HEK293T (cell line): ENCODE measurements at regions not wholly inside any gene's neighbourhood (a gene's known extent, or its start where the extent isn't known, plus 50 kb on each side); places are given as distances from the start of the nearest gene placed in this dataset.

Source experiments
- CTCF ChIA-PET: fragments of 350-600 bp; formaldehyde crosslinking; extraction: SDS; loops from one replicate; lab custom pipeline; 2021; ENCODE audit warnings: antibody characterized with exemption, inconsistent platforms; lab: Yijun Ruan, JAX
- POLR2A ChIA-PET: fragments of 350-600 bp; formaldehyde crosslinking; extraction: SDS; loops from one replicate; lab custom pipeline; 2020; ENCODE audit warnings: antibody characterized with exemption, inconsistent platforms; lab: Yijun Ruan, JAX
- DNase-seq: peaks from one replicate; pipeline ENCODE4 v3.0.0; 2012; ENCODE audit warnings: mixed read lengths; ENCODE audit errors: extremely low spot score
- ARNT ChIP-seq: fragments of 450-650 bp; IDR thresholded peaks from 2 replicates; pipeline ENCODE4 v1.6.1; 2017; ENCODE audit warnings: mild to moderate bottlenecking
- BHLHE40 ChIP-seq: fragments of 450-650 bp; IDR thresholded peaks from 2 replicates; pipeline ENCODE4 v1.6.1; 2016; ENCODE audit warnings: mild to moderate bottlenecking, moderate library complexity, borderline replicate concordance
- CTBP1 ChIP-seq: fragments of 450-650 bp; IDR thresholded peaks from 2 replicates; pipeline ENCODE4 v1.6.1; 2016; ENCODE audit warnings: borderline replicate concordance
- ELF4 ChIP-seq: fragments of 450-650 bp; IDR thresholded peaks from 2 replicates; pipeline ENCODE4 v1.6.1; 2017; ENCODE audit warnings: antibody characterized with exemption
- FOXA1 ChIP-seq: fragments of 450-650 bp; IDR thresholded peaks from 2 replicates; pipeline ENCODE4 v1.6.1; 2016; ENCODE audit warnings: mild to moderate bottlenecking
- FOXK2 ChIP-seq: fragments of 450-650 bp; IDR thresholded peaks from 2 replicates; pipeline ENCODE4 v1.6.1; 2016; ENCODE audit warnings: mild to moderate bottlenecking
- FOXM1 ChIP-seq: fragments of 450-650 bp; IDR thresholded peaks from 2 replicates; pipeline ENCODE4 v1.6.1; 2017; ENCODE audit warnings: mild to moderate bottlenecking, borderline replicate concordance
- HDGF ChIP-seq: fragments of 450-650 bp; IDR thresholded peaks from 2 replicates; pipeline ENCODE4 v1.6.1; 2017; ENCODE audit warnings: antibody characterized with exemption, borderline replicate concordance
- L3MBTL2 ChIP-seq: fragments of 450-650 bp; conservative IDR thresholded peaks from 2 replicates; pipeline ENCODE4 v1.6.1; 2016; ENCODE audit warnings: mild to moderate bottlenecking
- LEF1 ChIP-seq: fragments of 450-650 bp; IDR thresholded peaks from 2 replicates; pipeline ENCODE4 v1.6.1; 2017; ENCODE audit warnings: mild to moderate bottlenecking, borderline replicate concordance
- NFRKB ChIP-seq: fragments of 450-650 bp; IDR thresholded peaks from 2 replicates; pipeline ENCODE4 v1.6.1; 2016; ENCODE audit warnings: mild to moderate bottlenecking, moderate library complexity
- SP1 ChIP-seq: fragments of 450-650 bp; IDR thresholded peaks from 2 replicates; pipeline ENCODE4 v1.6.1; 2017
- SUZ12 ChIP-seq: fragments of 450-650 bp; IDR thresholded peaks from 2 replicates; pipeline ENCODE4 v1.6.1; 2016; ENCODE audit warnings: mild to moderate bottlenecking
- TARDBP ChIP-seq: fragments of 450-650 bp; IDR thresholded peaks from 2 replicates; pipeline ENCODE4 v1.6.1; 2016
- ZNF384 ChIP-seq: fragments of 450-650 bp; IDR thresholded peaks from 2 replicates; pipeline ENCODE4 v1.6.1; 2016
- TF ChIP-seq, protein P1 (sequence below): fragments of 450-650 bp; IDR thresholded peaks from 2 replicates; pipeline ENCODE4 v1.6.1; 2016

DNA sequence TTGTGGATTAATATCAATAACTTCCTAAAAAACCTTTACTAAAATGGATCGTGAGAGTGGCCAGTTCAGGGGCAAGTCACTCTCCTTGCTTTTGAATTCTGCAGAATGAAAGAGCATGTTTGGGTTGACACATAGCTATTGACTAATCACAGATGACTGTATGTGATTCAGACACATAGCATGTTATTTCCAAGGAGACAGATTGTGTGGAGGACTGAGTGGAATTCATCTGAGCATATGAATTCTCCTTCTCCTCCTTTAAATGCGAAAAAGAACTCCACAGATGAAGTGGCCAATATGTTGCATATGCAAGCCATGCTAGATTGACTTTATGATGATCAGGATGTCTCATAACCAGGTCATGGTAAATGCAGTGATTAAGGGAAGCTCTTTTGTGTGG is 249.4 kb upstream of the FAM98A start:
- ChIA-PET CTCF (no interaction called here), POLR2A (no interaction called here)
- no peak for DNase-seq
- TF ChIP-seq, protein P1, sequence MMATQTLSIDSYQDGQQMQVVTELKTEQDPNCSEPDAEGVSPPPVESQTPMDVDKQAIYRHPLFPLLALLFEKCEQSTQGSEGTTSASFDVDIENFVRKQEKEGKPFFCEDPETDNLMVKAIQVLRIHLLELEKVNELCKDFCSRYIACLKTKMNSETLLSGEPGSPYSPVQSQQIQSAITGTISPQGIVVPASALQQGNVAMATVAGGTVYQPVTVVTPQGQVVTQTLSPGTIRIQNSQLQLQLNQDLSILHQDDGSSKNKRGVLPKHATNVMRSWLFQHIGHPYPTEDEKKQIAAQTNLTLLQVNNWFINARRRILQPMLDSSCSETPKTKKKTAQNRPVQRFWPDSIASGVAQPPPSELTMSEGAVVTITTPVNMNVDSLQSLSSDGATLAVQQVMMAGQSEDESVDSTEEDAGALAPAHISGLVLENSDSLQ = no peak
- TF ChIP-seq HDGF = no peak
- TF ChIP-seq ARNT = no peak
- TF ChIP-seq SUZ12 = no peak
- TF ChIP-seq L3MBTL2 = no peak
- TF ChIP-seq NFRKB = no peak

DNA sequence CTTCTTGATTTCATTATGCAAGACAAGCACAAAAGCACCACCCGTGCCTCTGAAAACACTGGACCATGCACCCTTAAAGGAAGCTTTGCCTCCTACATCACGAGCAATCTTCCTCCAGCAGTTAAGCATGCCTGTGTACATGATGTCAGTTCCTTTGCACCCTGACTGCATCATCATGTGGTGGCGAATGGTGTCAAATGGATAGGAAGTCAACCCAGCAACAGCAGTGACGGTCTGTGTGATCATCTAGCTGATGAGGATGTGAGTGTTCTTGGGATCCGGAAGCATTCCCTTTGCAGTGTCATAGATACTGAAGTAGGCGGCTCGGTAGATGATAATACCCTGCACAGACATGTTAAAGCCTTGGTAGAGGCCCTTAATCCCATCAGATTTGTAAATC is 240.7 kb upstream of the FAM98A start:
- DNase-seq = no peak
- TF ChIP-seq SP1 = no peak
- no peak for TF ChIP-seq CTBP1
- TF ChIP-seq FOXM1 = no peak
- no peak for TF ChIP-seq ZNF384
- no peak for TF ChIP-seq L3MBTL2
- TF ChIP-seq, protein P1 = no peak
- TF ChIP-seq ARNT = no peak
- no peak for TF ChIP-seq FOXK2
- TF ChIP-seq HDGF = no peak
- TF ChIP-seq ELF4 = no peak
- POLR2A ChIA-PET = no interaction called here
- CTCF ChIA-PET = no interaction called here

DNA sequence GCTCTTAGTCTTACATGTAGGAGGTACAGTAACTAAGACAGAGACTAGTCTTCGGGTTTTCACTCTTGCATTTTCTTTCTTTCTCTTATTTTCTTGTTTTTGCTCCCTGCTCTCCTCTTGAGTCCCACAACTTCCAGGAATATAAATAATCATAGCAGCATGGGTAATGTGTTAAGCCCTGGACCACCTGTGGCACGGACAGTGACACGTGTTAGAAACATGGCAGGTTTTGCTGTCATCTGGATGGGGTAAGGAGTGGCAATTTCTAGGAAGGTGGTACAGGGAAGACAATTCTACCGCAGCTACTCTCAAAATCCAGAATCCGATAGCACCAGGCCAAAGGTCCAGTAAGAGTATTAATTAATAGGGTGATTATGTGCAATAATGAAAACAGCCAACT is 237.5 kb upstream of the FAM98A start:
- POLR2A ChIA-PET = no interaction called here
- CTCF ChIA-PET = no interaction called here
- TF ChIP-seq, protein P1 = no peak
- TF ChIP-seq ELF4 (no peak), L3MBTL2 (no peak), LEF1 (no peak), NFRKB (no peak), BHLHE40 (no peak), ARNT (no peak), FOXK2 (no peak), ZNF384 (no peak), CTBP1 (no peak), SUZ12 (no peak), HDGF (no peak)
- no peak for DNase-seq

DNA sequence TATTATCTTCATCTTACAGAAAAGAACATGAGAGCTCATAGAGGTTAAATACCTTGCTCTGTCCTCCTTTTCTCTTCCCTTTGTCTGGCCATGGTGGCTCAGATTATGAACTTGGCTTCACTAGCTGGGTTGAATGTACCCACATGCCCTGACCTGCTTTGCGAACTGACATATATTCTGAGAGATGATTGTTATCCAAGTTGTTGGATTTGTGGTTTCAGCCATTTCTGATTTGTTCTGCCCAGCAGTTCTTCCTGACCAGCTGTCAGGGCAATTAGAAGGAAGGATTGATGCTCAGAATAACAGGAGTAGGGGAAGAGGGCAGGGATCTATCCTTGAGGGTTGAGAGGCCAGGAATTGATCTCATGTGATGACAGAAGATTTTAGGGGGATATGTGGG is 236.8 kb upstream of the FAM98A start:
- no peak for DNase-seq
- TF ChIP-seq SP1 = no peak
- no peak for TF ChIP-seq BHLHE40
- TF ChIP-seq CTBP1 = no peak
- no peak for TF ChIP-seq ELF4
- TF ChIP-seq SUZ12 = no peak
- TF ChIP-seq FOXM1 = no peak
- no peak for TF ChIP-seq LEF1
- TF ChIP-seq TARDBP = no peak
- POLR2A ChIA-PET = no interaction called here
- CTCF ChIA-PET = no interaction called here

DNA sequence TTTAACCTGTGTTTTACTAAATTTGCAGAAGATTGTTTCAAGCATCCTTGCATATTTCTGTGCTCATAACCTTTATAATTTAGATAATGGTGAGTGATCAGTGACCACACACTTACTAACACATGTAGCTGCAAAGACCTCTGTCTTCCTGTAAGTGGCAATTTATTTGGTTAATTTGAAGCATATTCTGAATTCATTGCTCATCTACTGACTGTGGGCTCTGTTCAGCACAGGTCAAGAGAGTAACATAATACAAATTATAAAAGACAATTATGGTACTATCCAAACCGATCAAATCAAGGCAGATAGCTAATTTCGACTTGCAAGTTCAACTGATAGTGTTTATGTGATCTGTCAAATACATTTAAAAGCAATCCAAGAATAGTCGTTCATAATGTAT is 223.9 kb upstream of the FAM98A start:
- no peak for TF ChIP-seq SUZ12
- TF ChIP-seq NFRKB = no peak
- TF ChIP-seq L3MBTL2 = no peak
- TF ChIP-seq HDGF = no peak
- no peak for TF ChIP-seq FOXK2
- no peak for TF ChIP-seq LEF1
- DNase-seq = no peak
- CTCF ChIA-PET = no interaction called here
- POLR2A ChIA-PET = no interaction called here

DNA sequence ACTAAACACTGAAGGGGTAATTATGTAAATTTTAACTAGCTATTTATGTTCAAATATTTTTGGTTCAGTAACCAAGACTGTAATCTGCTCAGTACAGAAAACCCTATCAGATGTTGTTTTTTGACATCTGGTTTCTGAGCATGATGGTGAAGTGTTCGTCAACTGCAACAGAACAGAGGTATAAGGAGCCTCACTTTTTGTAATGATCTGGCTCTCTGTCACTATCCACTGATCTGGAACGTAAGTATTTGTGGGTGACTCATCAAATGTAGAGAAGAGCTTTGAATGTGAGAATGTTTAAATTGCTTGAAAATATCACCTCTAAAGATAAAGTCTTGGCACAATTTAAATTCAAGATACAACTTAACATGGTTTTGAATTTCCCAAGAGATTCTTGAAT is 213.6 kb upstream of the FAM98A start:
- ChIA-PET POLR2A (no interaction called here), CTCF (no interaction called here)
- no peak for TF ChIP-seq SP1
- TF ChIP-seq LEF1 = no peak
- TF ChIP-seq, protein P1 = no peak
- TF ChIP-seq BHLHE40 = no peak
- no peak for TF ChIP-seq SUZ12
- no peak for TF ChIP-seq NFRKB
- no peak for TF ChIP-seq TARDBP
- no peak for TF ChIP-seq HDGF
- TF ChIP-seq FOXA1 = no peak
- no peak for TF ChIP-seq L3MBTL2
- TF ChIP-seq ZNF384 = no peak
- no peak for DNase-seq

DNA sequence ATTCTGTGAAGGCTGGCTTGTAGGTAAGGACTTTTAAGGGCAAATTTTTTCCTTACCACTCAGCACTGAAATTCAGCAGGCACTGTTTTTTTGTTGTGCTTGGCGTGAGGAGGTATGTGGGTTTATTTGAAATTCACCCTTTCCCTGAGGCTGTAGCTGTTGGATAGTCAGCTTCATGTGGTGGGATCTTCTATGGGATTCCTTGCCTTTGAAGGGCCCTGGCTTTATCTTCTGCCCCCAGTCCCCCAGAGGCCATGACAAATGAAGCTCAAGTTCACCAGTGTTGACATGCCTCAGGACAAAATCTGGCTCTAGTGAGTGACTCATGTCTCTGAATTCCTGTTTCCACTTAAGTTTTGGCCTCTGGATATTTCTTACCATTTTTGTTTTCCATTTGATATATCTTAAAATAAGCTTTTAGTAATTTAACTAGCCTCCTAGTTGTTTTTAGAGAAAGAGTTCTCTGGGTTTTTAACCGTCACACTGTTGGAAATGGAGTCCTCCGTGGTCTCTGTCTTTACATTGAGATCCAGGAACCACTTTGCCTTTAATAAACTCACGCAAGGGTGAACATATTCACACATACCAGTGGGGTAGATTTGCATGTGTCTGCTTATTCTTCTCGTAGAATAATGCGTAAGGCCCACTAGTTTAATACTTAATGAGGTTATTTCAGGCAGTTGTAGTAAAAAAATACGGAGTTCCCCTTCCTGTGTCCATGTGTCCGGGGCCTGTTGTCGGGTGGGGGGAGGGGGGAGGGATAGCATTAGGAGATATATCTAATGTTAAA is 211.1 kb upstream of the FAM98A start:
- DNase-seq = no peak
- POLR2A ChIA-PET = no interaction called here
- TF ChIP-seq CTBP1 (no peak), L3MBTL2 (no peak), FOXK2 (no peak), FOXM1 (no peak), FOXA1 (no peak), SP1 (no peak), HDGF (no peak), NFRKB (no peak), ZNF384 (no peak), TARDBP (no peak), LEF1 (no peak), ELF4 (no peak), ARNT (no peak), SUZ12 (no peak), BHLHE40 (no peak)
- TF ChIP-seq, protein P1 = no peak
- CTCF ChIA-PET = no interaction called here
